H9 (cell line): ENCODE measurements at regions not wholly inside any gene's neighbourhood (a gene's known extent, or its start where the extent isn't known, plus 50 kb on each side); places are given as distances from the start of the nearest gene placed in this dataset.

Source experiments
- DNase-seq: peaks from one replicate; pipeline ENCODE4 v3.0.0-alpha.2; 2017
- H2AFZ ChIP-seq: one replicate; pipeline ENCODE4 v1.6.1; 2013; ENCODE audit warnings: mild to moderate bottlenecking, low read length, control low read depth, moderate library complexity
- H2AK5ac ChIP-seq: 2 replicates; pipeline ENCODE4 v1.6.1; 2013; ENCODE audit warnings: low read length, control low read depth, mixed read lengths; ENCODE audit not compliant: insufficient read length
- H2BK120ac ChIP-seq: one replicate; pipeline ENCODE4 v1.6.1; 2013; ENCODE audit warnings: low read depth, mild to moderate bottlenecking, low read length, control low read depth, inconsistent platforms; ENCODE audit not compliant: poor library complexity, severe bottlenecking
- H2BK12ac ChIP-seq: 2 replicates; pipeline ENCODE4 v1.6.1; 2013; ENCODE audit warnings: low read length, control low read depth, mixed read lengths, low read depth; ENCODE audit not compliant: insufficient read length
- H2BK15ac ChIP-seq: 2 replicates; pipeline ENCODE4 v1.6.1; 2013; ENCODE audit warnings: low read depth, low read length, control low read depth
- H2BK20ac ChIP-seq: one replicate; pipeline ENCODE4 v1.6.1; 2013; ENCODE audit warnings: low read depth, mild to moderate bottlenecking, low read length, control low read depth, inconsistent platforms; ENCODE audit not compliant: poor library complexity, severe bottlenecking
- H2BK5ac ChIP-seq: 2 replicates; pipeline ENCODE4 v1.6.1; 2013; ENCODE audit warnings: low read length, control low read depth, mixed read lengths; ENCODE audit not compliant: insufficient read length
- H3K14ac ChIP-seq: 2 replicates; pipeline ENCODE4 v1.6.1; 2013; ENCODE audit warnings: low read length, control low read depth; ENCODE audit not compliant: insufficient read depth
- H3K18ac ChIP-seq: 2 replicates; pipeline ENCODE4 v1.6.1; 2013; ENCODE audit warnings: low read depth, mild to moderate bottlenecking, mixed read lengths, low read length, control low read depth; ENCODE audit not compliant: insufficient read length
- H3K23ac ChIP-seq: 2 replicates; pipeline ENCODE4 v1.6.1; 2013; ENCODE audit warnings: low read length, control low read depth, mixed read lengths, low read depth; ENCODE audit not compliant: insufficient read length
- H3K23me2 ChIP-seq: 2 replicates; pipeline ENCODE4 v1.6.1; 2013; ENCODE audit warnings: low read depth, mild to moderate bottlenecking, mixed read lengths, low read length, control low read depth; ENCODE audit not compliant: insufficient read length, poor library complexity, severe bottlenecking
- H3K27ac ChIP-seq: 2 replicates; pipeline ENCODE4 v1.5.1; 2013; ENCODE audit warnings: low read length, control low read depth, mixed read lengths, low read depth; ENCODE audit not compliant: insufficient read length
- H3K27me3 ChIP-seq: 2 replicates; pipeline ENCODE4 v1.6.1; 2013; ENCODE audit warnings: low read length, control low read depth, inconsistent platforms; ENCODE audit not compliant: insufficient read depth
- H3K4ac ChIP-seq: 2 replicates; pipeline ENCODE4 v1.6.1; 2013; ENCODE audit warnings: low read depth, mild to moderate bottlenecking, control low read depth, inconsistent platforms, low read length, moderate library complexity
- H3K4me1 ChIP-seq: 2 replicates; pipeline ENCODE4 v1.6.1; 2013; ENCODE audit warnings: low read length, control low read depth, inconsistent platforms; ENCODE audit not compliant: insufficient read depth
- H3K4me2 ChIP-seq: 2 replicates; pipeline ENCODE4 v1.6.1; 2013; ENCODE audit warnings: low read length, control low read depth, mixed read lengths; ENCODE audit not compliant: insufficient read length, insufficient read depth
- H3K56ac ChIP-seq: 2 replicates; pipeline ENCODE4 v1.6.1; 2013; ENCODE audit warnings: low read depth, mild to moderate bottlenecking, mixed read lengths, low read length, control low read depth; ENCODE audit not compliant: insufficient read length
- H3K79me1 ChIP-seq: 2 replicates; pipeline ENCODE4 v1.6.1; 2013; ENCODE audit warnings: low read depth, mild to moderate bottlenecking, moderate library complexity, low read length, control low read depth, inconsistent platforms; ENCODE audit not compliant: insufficient read depth, poor library complexity, severe bottlenecking
- H3K79me2 ChIP-seq: 2 replicates; pipeline ENCODE4 v1.6.1; 2013; ENCODE audit warnings: low read length, control low read depth, inconsistent platforms; ENCODE audit not compliant: insufficient read depth
- H3K9ac ChIP-seq: 2 replicates; pipeline ENCODE4 v1.6.1; 2013; ENCODE audit warnings: low read length, control low read depth, mixed read lengths; ENCODE audit not compliant: insufficient read length; ENCODE audit errors: extremely low read depth
- H3K9me3 ChIP-seq: one replicate; pipeline ENCODE4 v1.6.1; 2013; ENCODE audit warnings: low read depth, low read length, inconsistent platforms; ENCODE audit not compliant: control insufficient read depth
- H3T11ph ChIP-seq: one replicate; pipeline ENCODE4 v1.6.1; 2013; ENCODE audit warnings: mild to moderate bottlenecking, low read length, control low read depth, inconsistent platforms
- H4K20me1 ChIP-seq: one replicate; pipeline ENCODE4 v1.6.1; 2013; ENCODE audit not compliant: control insufficient read depth, insufficient read length, insufficient read depth
- H4K5ac ChIP-seq: 2 replicates; pipeline ENCODE4 v1.6.1; 2013; ENCODE audit warnings: low read depth, mild to moderate bottlenecking, mixed read lengths, low read length, control low read depth; ENCODE audit not compliant: insufficient read length
- H4K8ac ChIP-seq: replicated peaks from 2 replicates; pipeline ENCODE4 v1.6.1; 2013; ENCODE audit warnings: low read length, control low read depth, mixed read lengths, low read depth; ENCODE audit not compliant: insufficient read length
- H4K91ac ChIP-seq: 2 replicates; pipeline ENCODE4 v1.6.1; 2013; ENCODE audit warnings: low read depth, mild to moderate bottlenecking, moderate library complexity, mixed read lengths, low read length, control low read depth; ENCODE audit not compliant: insufficient read length
- H3K27ac Mint-ChIP-seq, 3 experiments: 2 replicates in 2 of 3; 3 replicates in 1 of 3; pipeline ENCODE4 v1.8.0; 2020 to 2021; ENCODE audit warnings: mixed read lengths in 3 of 3, mild to moderate bottlenecking in 1 of 3, moderate library complexity in 1 of 3
- H3K27me3 Mint-ChIP-seq: 2 replicates; pipeline ENCODE4 v1.8.0; 2021; ENCODE audit warnings: low read depth, mild to moderate bottlenecking, moderate library complexity, mixed read lengths
- H3K36me3 Mint-ChIP-seq, 3 experiments: 2 replicates in 2 of 3; 3 replicates in 1 of 3; pipeline ENCODE4 v1.8.0; 2020 to 2021; ENCODE audit warnings: low read depth in 3 of 3, mixed read lengths in 3 of 3; ENCODE audit not compliant: insufficient read depth in 1 of 3
- H3K4me1 Mint-ChIP-seq, 2 experiments: 2 replicates each; pipeline ENCODE4 v1.8.0; 2020; ENCODE audit warnings: mixed read lengths in 2 of 2
- H3K4me3 Mint-ChIP-seq, 2 experiments: 2 replicates in 1 of 2; 3 replicates in 1 of 2; pipeline ENCODE4 v1.8.0; 2020 to 2021; ENCODE audit warnings: mild to moderate bottlenecking in 2 of 2, mixed read lengths in 2 of 2, moderate library complexity in 1 of 2
- H3K9me3 Mint-ChIP-seq, 2 experiments: 2 replicates in 1 of 2; 3 replicates in 1 of 2; pipeline ENCODE4 v1.8.0; 2020; ENCODE audit warnings: mild to moderate bottlenecking in 2 of 2, mixed read lengths in 2 of 2, moderate library complexity in 1 of 2
- WGBS: extraction: QIAGEN DNeasy Blood & Tissue Kit; methylation state at CpG from one replicate; pipeline ENCODE4 v1.1.7; 2013; ENCODE audit warnings: missing lambda C conversion rate, low lambda C conversion rate, mixed read lengths; ENCODE audit not compliant: insufficient read length; ENCODE audit errors: extremely low coverage; 5-methylcytosine and 5-hydroxymethylcytosine counted together
- TF ChIP-seq, protein P1 (sequence below): fragments of 200-600 bp; sonication (generic); conservative IDR thresholded peaks from 3 replicates; pipeline ENCODE4 v1.8.0; 2021; ENCODE audit warnings: antibody characterized with exemption, mild to moderate bottlenecking

DNA sequence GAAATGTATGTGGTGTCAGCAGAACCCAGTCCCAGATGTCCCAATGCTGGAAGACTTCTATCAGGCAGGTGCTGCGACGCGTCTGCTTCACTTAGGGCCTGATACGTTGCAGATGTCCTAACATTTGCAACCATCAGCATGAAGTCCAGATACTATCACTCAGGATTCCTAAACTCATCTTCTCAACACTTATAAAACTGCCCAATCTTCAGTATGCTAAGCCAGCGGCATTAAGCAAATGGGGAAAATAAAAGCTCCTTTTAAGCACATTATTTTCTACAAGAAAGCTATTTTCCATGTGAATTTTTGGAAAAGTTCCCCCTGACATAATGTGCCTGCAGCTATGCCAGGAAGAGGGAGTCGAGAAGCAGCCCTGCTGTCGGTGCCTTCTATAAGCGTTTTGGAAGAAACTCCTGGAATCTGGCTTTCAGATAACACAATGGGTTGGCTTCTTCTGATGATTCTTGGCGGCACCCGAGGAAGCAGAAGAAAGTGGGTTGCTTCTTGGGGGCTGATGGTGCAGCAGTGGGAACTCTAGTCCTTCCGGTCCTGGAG is 60.7 kb upstream of the ITGA6 start:
- no peak overlapping the region for H2BK12ac ChIP-seq
- no peak overlapping the region for H3K56ac ChIP-seq
- no peak overlapping the region for H3K4me3 Mint-ChIP-seq
- no peak overlapping the region for H3K27ac ChIP-seq
- no CpG with 5 or more reads among the region's 11 CpGs for WGBS
- no peak overlapping the region for H3K4ac ChIP-seq
- no peaks in the 10 kb centered on the region for H4K20me1 ChIP-seq
- no peak overlapping the region for H2BK120ac ChIP-seq
- peaks cover 6% of the 10 kb centered on the region; the same call in 1 of the 2 replicates for H3K27me3 Mint-ChIP-seq
- H3K18ac ChIP-seq: no peak overlapping the region
- H3K4me1 Mint-ChIP-seq: peaks cover 13 to 17% of the 10 kb centered on the region in 2 experiments
- no peak overlapping the region for H2AFZ ChIP-seq
- H3K79me1 ChIP-seq: no peaks in the 10 kb centered on the region
- no peak for DNase-seq
- H3K23me2 ChIP-seq: no peaks in the 10 kb centered on the region
- no peak overlapping the region for H4K8ac ChIP-seq
- H2BK5ac ChIP-seq: no peak overlapping the region
- no peak overlapping the region for H2BK15ac ChIP-seq
- no peak overlapping the region for H3K23ac ChIP-seq
- H3K4me2 ChIP-seq: no peak overlapping the region
- peaks cover 9 to 26% (median 20%) of the 10 kb centered on the region in 3 experiments for H3K36me3 Mint-ChIP-seq
- H2BK20ac ChIP-seq: no peak overlapping the region
- H3K14ac ChIP-seq: no peak overlapping the region
- TF ChIP-seq, protein P1, sequence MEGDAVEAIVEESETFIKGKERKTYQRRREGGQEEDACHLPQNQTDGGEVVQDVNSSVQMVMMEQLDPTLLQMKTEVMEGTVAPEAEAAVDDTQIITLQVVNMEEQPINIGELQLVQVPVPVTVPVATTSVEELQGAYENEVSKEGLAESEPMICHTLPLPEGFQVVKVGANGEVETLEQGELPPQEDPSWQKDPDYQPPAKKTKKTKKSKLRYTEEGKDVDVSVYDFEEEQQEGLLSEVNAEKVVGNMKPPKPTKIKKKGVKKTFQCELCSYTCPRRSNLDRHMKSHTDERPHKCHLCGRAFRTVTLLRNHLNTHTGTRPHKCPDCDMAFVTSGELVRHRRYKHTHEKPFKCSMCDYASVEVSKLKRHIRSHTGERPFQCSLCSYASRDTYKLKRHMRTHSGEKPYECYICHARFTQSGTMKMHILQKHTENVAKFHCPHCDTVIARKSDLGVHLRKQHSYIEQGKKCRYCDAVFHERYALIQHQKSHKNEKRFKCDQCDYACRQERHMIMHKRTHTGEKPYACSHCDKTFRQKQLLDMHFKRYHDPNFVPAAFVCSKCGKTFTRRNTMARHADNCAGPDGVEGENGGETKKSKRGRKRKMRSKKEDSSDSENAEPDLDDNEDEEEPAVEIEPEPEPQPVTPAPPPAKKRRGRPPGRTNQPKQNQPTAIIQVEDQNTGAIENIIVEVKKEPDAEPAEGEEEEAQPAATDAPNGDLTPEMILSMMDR: no peak
- no peaks in the 10 kb centered on the region for H3K27me3 ChIP-seq
- no peaks in the 10 kb centered on the region; the same call in 1 of the 2 replicates for H3K4me1 ChIP-seq
- H4K5ac ChIP-seq: no peak overlapping the region
- H4K91ac ChIP-seq: no peak overlapping the region
- H3K79me2 ChIP-seq: no peaks in the 10 kb centered on the region
- H3K27ac Mint-ChIP-seq: no peak overlapping the region
- peaks cover 23 to 26% of the 10 kb centered on the region in 2 experiments for H3K9me3 Mint-ChIP-seq
- no peak overlapping the region for H3T11ph ChIP-seq
- H2AK5ac ChIP-seq: no peak overlapping the region
- no peak overlapping the region for H3K9ac ChIP-seq
- H3K9me3 ChIP-seq: no peaks in the 10 kb centered on the region
